Upper lobe of left lung (tissue), 4 donors: ENCODE measurements at regions not wholly inside any gene's neighbourhood (a gene's known extent, or its start where the extent isn't known, plus 50 kb on each side); places are given as distances from the start of the nearest gene placed in this dataset.

Experiments used
- CTCF ChIP-seq, 6 experiments: fragments of 450-650 bp in 4 of 6; fragments of 200-600 bp in 2 of 6; sonication (generic) in 2 of 6; IDR thresholded peaks; one replicate each; pipeline ENCODE4 v1.5.1; 2016 to 2019; ENCODE audit warnings: antibody characterized with exemption in 6 of 6
- EP300 ChIP-seq, 4 donors: sonication (generic); formaldehyde crosslinking; IDR thresholded peaks; one replicate each; pipeline ENCODE4 v1.5.1; 2017; ENCODE audit warnings: antibody characterized with exemption in 4 of 4, control low read depth in 2 of 4
- POLR2A ChIP-seq, 4 donors: fragments of 450-650 bp; IDR thresholded peaks; one replicate each; pipeline ENCODE4 v1.5.1; 2016 to 2017; ENCODE audit warnings: antibody characterized with exemption in 4 of 4, mild to moderate bottlenecking in 2 of 4
- POLR2AphosphoS5 ChIP-seq, 2 donors: sonication (generic); formaldehyde crosslinking; IDR thresholded peaks; one replicate each; pipeline ENCODE4 v1.5.1; 2017; ENCODE audit warnings: antibody characterized with exemption in 2 of 2

- TF ChIP-seq CTCF (IDR thresholded peaks at IDR 0.05) (no peak), POLR2A (IDR thresholded peaks at IDR 0.05) (no peak), EP300 (IDR thresholded peaks at IDR 0.05) (no peak), POLR2AphosphoS5 (IDR thresholded peaks at IDR 0.05) (no peak)
These were observed 572.8 kb upstream of the FAM241A start for GRCh38 chr4:111572470-111572869.
